HG02759 (cell line): ENCODE measurements at regions not wholly inside any gene's neighbourhood (a gene's known extent, or its start where the extent isn't known, plus 50 kb on each side); places are given as distances from the start of the nearest gene placed in this dataset.

ENCODE experiments used
- ATAC-seq: cut with Tn5 transposase; IDR thresholded peaks from one replicate; pipeline ENCODE4 v1.9.1; 2021; ENCODE audit warnings: mild to moderate bottlenecking, moderate library complexity; ENCODE audit not compliant: unreplicated experiment

- ATAC-seq, result no peak
Observed at GRCh38 chr15:97410897-97411575, 549.5 kb upstream of the ARRDC4 start.

GRCh38 chr15:97420130-97420529 is 540.4 kb upstream of the ARRDC4 start:
- ATAC-seq, result no peak

GRCh38 chr15:97425596-97425995 is 534.9 kb upstream of the ARRDC4 start:
- ATAC-seq, result no peak

GRCh38 chr15:97443101-97443500 is 517.4 kb upstream of the ARRDC4 start:
- ATAC-seq, result no peak

- no peak for ATAC-seq
Observed at GRCh38 chr15:97446138-97446537, 514.4 kb upstream of the ARRDC4 start.

- no peak for ATAC-seq
Observed at GRCh38 chr15:97456521-97457202, 503.8 kb upstream of the ARRDC4 start.

GRCh38 chr15:97457203-97457847 is 503.2 kb upstream of the ARRDC4 start:
- ATAC-seq, result no peak

GRCh38 chr15:97459771-97460170 is 500.7 kb upstream of the ARRDC4 start:
- no peak for ATAC-seq

- ATAC-seq, result no peak
Observed at GRCh38 chr15:97461226-97461625, 499.3 kb upstream of the ARRDC4 start.

GRCh38 chr15:97463696-97464095 is 496.8 kb upstream of the ARRDC4 start:
- no peak for ATAC-seq

- ATAC-seq, result no peak
Observed at GRCh38 chr15:97470417-97470816, 490.1 kb upstream of the ARRDC4 start.

- ATAC-seq, result no peak
Observed at GRCh38 chr15:97473627-97474026, 486.9 kb upstream of the ARRDC4 start.

- no peak for ATAC-seq
Observed at GRCh38 chr15:97479957-97480356, 480.5 kb upstream of the ARRDC4 start.

GRCh38 chr15:97482521-97482920 is 478.0 kb upstream of the ARRDC4 start:
- no peak for ATAC-seq

GRCh38 chr15:97483232-97483631 is 477.3 kb upstream of the ARRDC4 start:
- ATAC-seq, result no peak

GRCh38 chr15:97490429-97490828 is 470.1 kb upstream of the ARRDC4 start:
- no peak for ATAC-seq

- ATAC-seq, result no peak
Observed at GRCh38 chr15:97501291-97501690, 459.2 kb upstream of the ARRDC4 start.

- ATAC-seq, result no peak
Observed at GRCh38 chr15:97502038-97502437, 458.5 kb upstream of the ARRDC4 start.

GRCh38 chr15:97504031-97504792 is 456.3 kb upstream of the ARRDC4 start:
- ATAC-seq, result no peak

GRCh38 chr15:97517737-97518136 is 442.8 kb upstream of the ARRDC4 start:
- ATAC-seq, result no peak

GRCh38 chr15:97520689-97521088 is 439.8 kb upstream of the ARRDC4 start:
- no peak for ATAC-seq
